ENCODE measurements at regions not wholly inside any gene's neighbourhood (a gene's known extent, or its start where the extent isn't known, plus 50 kb on each side); places are given as distances from the start of the nearest gene placed in this dataset.

GRCh38 chr12:92331383-92331782, 185.7 kb upstream of the BTG1 start:
- Histone ChIP-seq H3K23ac (ENCODE audit: low read length) (no peak overlapping the region), H3K4me3 (ENCODE audit: low read length) (no peak overlapping the region), H3K4me1 (ENCODE audit: control insufficient read depth, low read depth, low read length) (no peaks in the 10 kb centered on the region), H3K4ac (ENCODE audit: low read depth, low read length) (no peak overlapping the region), H4K5ac (ENCODE audit: low read length) (no peak overlapping the region), H3K18ac (ENCODE audit: low read length) (no peak overlapping the region), H2AK5ac (ENCODE audit: low read length) (no peak overlapping the region), H2BK5ac (ENCODE audit: low read length) (no peak overlapping the region), H3K79me2 (ENCODE audit: control insufficient read depth, insufficient read depth, low read length) (no peaks in the 10 kb centered on the region), H4K8ac (ENCODE audit: low read depth, low read length) (no peak overlapping the region), H3K56ac (ENCODE audit: low read length) (no peak overlapping the region), H3K27me3 (ENCODE audit: insufficient read depth, low read length, poor library complexity) (no peaks in the 10 kb centered on the region), H3K9ac (ENCODE audit: low read length) (no peak overlapping the region), H3K27ac (ENCODE audit: low read depth, low read length) (no peak overlapping the region), H2BK15ac (replicated peaks; ENCODE audit: low read depth) (no peak overlapping the region), H3K36me3 (ENCODE audit: control insufficient read depth, insufficient read depth, low read length) (no peaks in the 10 kb centered on the region), H3K4me2 (ENCODE audit: low read length) (no peak overlapping the region), H3K79me1 (ENCODE audit: low read length) (no peaks in the 10 kb centered on the region), H2BK120ac (ENCODE audit: low read depth, low read length) (no peak overlapping the region)
- peak; percentile 13 for DNase-seq
- WGBS (ENCODE audit: extremely low coverage, insufficient coverage, low lambda C conversion rate), result no CpG with 5 or more reads among the region's 3 CpGs

- Histone ChIP-seq H2BK15ac (replicated peaks; ENCODE audit: low read depth) (no peak overlapping the region), H2BK5ac (ENCODE audit: low read length) (no peak overlapping the region), H3K4me2 (ENCODE audit: low read length) (no peak overlapping the region), H3K4ac (ENCODE audit: low read depth, low read length) (no peak overlapping the region), H3K56ac (ENCODE audit: low read length) (no peak overlapping the region), H3K4me1 (ENCODE audit: control insufficient read depth, low read depth, low read length) (no peaks in the 10 kb centered on the region), H3K23ac (ENCODE audit: low read length) (no peak overlapping the region), H2AK5ac (ENCODE audit: low read length) (no peak overlapping the region), H3K79me2 (ENCODE audit: control insufficient read depth, insufficient read depth, low read length) (no peaks in the 10 kb centered on the region), H3K79me1 (ENCODE audit: low read length) (no peaks in the 10 kb centered on the region), H3K27me3 (ENCODE audit: insufficient read depth, low read length, poor library complexity) (no peaks in the 10 kb centered on the region), H4K8ac (ENCODE audit: low read depth, low read length) (no peak overlapping the region), H2BK120ac (ENCODE audit: low read depth, low read length) (no peak overlapping the region), H3K4me3 (ENCODE audit: low read length) (no peak overlapping the region), H3K36me3 (ENCODE audit: control insufficient read depth, insufficient read depth, low read length) (no peaks in the 10 kb centered on the region), H3K9ac (ENCODE audit: low read length) (no peak overlapping the region), H3K18ac (ENCODE audit: low read length) (no peak overlapping the region), H4K5ac (ENCODE audit: low read length) (no peak overlapping the region), H3K27ac (ENCODE audit: low read depth, low read length) (no peak overlapping the region)
- DNase-seq, result no peak
- WGBS (ENCODE audit: extremely low coverage, insufficient coverage, low lambda C conversion rate), result no CpG with 5 or more reads among the region's 3 CpGs
These were observed 185.0 kb upstream of the BTG1 start for GRCh38 chr12:92330654-92331053.

- WGBS (ENCODE audit: extremely low coverage, insufficient coverage, low lambda C conversion rate), result no CpG with 5 or more reads among the region's 5 CpGs
These were observed 181.2 kb upstream of the BTG1 start for GRCh38 chr12:92326877-92327276.

GRCh38 chr12:92324849-92325500, 179.3 kb upstream of the BTG1 start:
- peak; percentile 13 for DNase-seq
- Histone ChIP-seq H3K4me2 (ENCODE audit: low read length) (no peak overlapping the region), H2BK5ac (ENCODE audit: low read length) (no peak overlapping the region)

More at GRCh38 chr12:92326877-92327276, 181.2 kb upstream of the BTG1 start:
- H2BK15ac ChIP-seq (replicated peaks; ENCODE audit: low read depth), result no peak overlapping the region
- no peaks in the 10 kb centered on the region for H3K4me1 ChIP-seq (ENCODE audit: control insufficient read depth, low read depth, low read length)
- H3K79me1 ChIP-seq (ENCODE audit: low read length), result no peaks in the 10 kb centered on the region
- no peak for DNase-seq
- H3K18ac ChIP-seq (ENCODE audit: low read length), result no peak overlapping the region
- no peak overlapping the region for H3K4me2 ChIP-seq (ENCODE audit: low read length)
- no peak overlapping the region for H3K9ac ChIP-seq (ENCODE audit: low read length)
- H2BK5ac ChIP-seq (ENCODE audit: low read length), result no peak overlapping the region
- H3K27ac ChIP-seq (ENCODE audit: low read depth, low read length), result no peak overlapping the region
- no peak overlapping the region for H2BK120ac ChIP-seq (ENCODE audit: low read depth, low read length)
- no peak overlapping the region for H4K8ac ChIP-seq (ENCODE audit: low read depth, low read length)
- H4K5ac ChIP-seq (ENCODE audit: low read length), result no peak overlapping the region
- no peak overlapping the region for H3K23ac ChIP-seq (ENCODE audit: low read length)
- no peak overlapping the region for H3K56ac ChIP-seq (ENCODE audit: low read length)
- H3K36me3 ChIP-seq (ENCODE audit: control insufficient read depth, insufficient read depth, low read length), result no peaks in the 10 kb centered on the region
- H3K4ac ChIP-seq (ENCODE audit: low read depth, low read length), result no peak overlapping the region
- H3K4me3 ChIP-seq (ENCODE audit: low read length), result no peak overlapping the region
- no peaks in the 10 kb centered on the region for H3K27me3 ChIP-seq (ENCODE audit: insufficient read depth, low read length, poor library complexity)
- no peak overlapping the region for H2AK5ac ChIP-seq (ENCODE audit: low read length)
- no peaks in the 10 kb centered on the region for H3K79me2 ChIP-seq (ENCODE audit: control insufficient read depth, insufficient read depth, low read length)

DNA sequence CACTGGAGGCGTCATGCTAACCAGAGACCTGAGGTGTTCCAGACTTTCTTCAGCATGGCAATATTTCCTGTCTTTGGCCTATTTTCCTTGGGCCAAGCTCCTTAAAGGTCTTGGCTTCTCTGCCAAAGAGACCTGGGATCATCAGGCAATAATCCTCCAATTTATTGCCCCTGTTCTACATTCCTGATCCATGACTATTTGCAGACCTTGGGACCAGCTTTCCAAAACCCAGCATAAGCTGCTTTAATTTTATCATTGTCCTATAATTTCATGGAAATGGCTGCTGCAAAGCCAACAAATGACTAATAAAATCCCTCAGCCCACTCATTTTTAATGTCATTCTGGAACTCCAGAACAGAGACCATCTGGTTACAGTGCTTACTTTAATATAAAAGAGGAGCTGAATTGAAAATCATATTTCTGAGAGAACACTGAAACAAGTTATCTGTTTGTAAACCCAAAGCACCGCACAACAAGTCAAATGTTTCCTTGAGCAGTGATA, 166.9 kb upstream of the BTG1 start:
- Histone ChIP-seq H3K56ac (ENCODE audit: low read length) (no peak overlapping the region), H3K23ac (ENCODE audit: low read length) (no peak overlapping the region), H3K4me2 (ENCODE audit: low read length) (no peak overlapping the region), H2BK15ac (replicated peaks; ENCODE audit: low read depth) (no peak overlapping the region), H2BK5ac (ENCODE audit: low read length) (no peak overlapping the region), H3K4ac (ENCODE audit: low read depth, low read length) (no peak overlapping the region), H4K5ac (ENCODE audit: low read length) (no peak overlapping the region), H2BK120ac (ENCODE audit: low read depth, low read length) (no peak overlapping the region), H3K18ac (ENCODE audit: low read length) (no peak overlapping the region), H4K8ac (ENCODE audit: low read depth, low read length) (no peak overlapping the region), H3K4me1 (ENCODE audit: control insufficient read depth, low read depth, low read length) (no peaks in the 10 kb centered on the region), H2AK5ac (ENCODE audit: low read length) (no peak overlapping the region), H3K79me1 (ENCODE audit: low read length) (no peaks in the 10 kb centered on the region), H3K27ac (ENCODE audit: low read depth, low read length) (no peak overlapping the region), H3K4me3 (ENCODE audit: low read length) (no peak overlapping the region), H3K36me3 (ENCODE audit: control insufficient read depth, insufficient read depth, low read length) (no peaks in the 10 kb centered on the region), H3K79me2 (ENCODE audit: control insufficient read depth, insufficient read depth, low read length) (no peaks in the 10 kb centered on the region), H3K27me3 (ENCODE audit: insufficient read depth, low read length, poor library complexity) (no peaks in the 10 kb centered on the region), H3K9ac (ENCODE audit: low read length) (no peak overlapping the region)
- WGBS (ENCODE audit: extremely low coverage, insufficient coverage, low lambda C conversion rate), result no CpG with 5 or more reads among the region's 2 CpGs
- DNase-seq, result no peak

More at GRCh38 chr12:92324849-92325500, 179.3 kb upstream of the BTG1 start:
- Histone ChIP-seq H3K56ac (ENCODE audit: low read length) (no peak overlapping the region), H3K4me3 (ENCODE audit: low read length) (no peak overlapping the region), H4K5ac (ENCODE audit: low read length) (no peak overlapping the region), H3K79me1 (ENCODE audit: low read length) (no peaks in the 10 kb centered on the region), H3K27me3 (ENCODE audit: insufficient read depth, low read length, poor library complexity) (no peaks in the 10 kb centered on the region), H3K4ac (ENCODE audit: low read depth, low read length) (no peak overlapping the region), H3K9ac (ENCODE audit: low read length) (no peak overlapping the region), H3K27ac (ENCODE audit: low read depth, low read length) (no peak overlapping the region), H2BK120ac (ENCODE audit: low read depth, low read length) (no peak overlapping the region), H3K18ac (ENCODE audit: low read length) (no peak overlapping the region), H3K79me2 (ENCODE audit: control insufficient read depth, insufficient read depth, low read length) (no peaks in the 10 kb centered on the region), H3K36me3 (ENCODE audit: control insufficient read depth, insufficient read depth, low read length) (no peaks in the 10 kb centered on the region), H2AK5ac (ENCODE audit: low read length) (no peak overlapping the region), H4K8ac (ENCODE audit: low read depth, low read length) (no peak overlapping the region), H2BK15ac (replicated peaks; ENCODE audit: low read depth) (no peak overlapping the region), H3K4me1 (ENCODE audit: control insufficient read depth, low read depth, low read length) (no peaks in the 10 kb centered on the region), H3K23ac (ENCODE audit: low read length) (no peak overlapping the region)
- no CpG with 5 or more reads among the region's 3 CpGs for WGBS (ENCODE audit: extremely low coverage, insufficient coverage, low lambda C conversion rate)
